GM23248 (cell line): ENCODE measurements at regions not wholly inside any gene's neighbourhood (a gene's known extent, or its start where the extent isn't known, plus 50 kb on each side); places are given as distances from the start of the nearest gene placed in this dataset.
"Not testable (repeated sequence)": the region's sequence is repeated elsewhere in the genome, so short reads cannot be mapped to it uniquely, and the experiment has no call there.

ENCODE experiments used
- EZH2 ChIP-seq: fragments of 200-600 bp; sonication (generic); IDR thresholded peaks from 2 replicates; pipeline ENCODE4 v1.6.1; 2018; ENCODE audit warnings: antibody characterized with exemption, mild to moderate bottlenecking; ENCODE audit not compliant: insufficient read depth, poor library complexity, severe bottlenecking
- EZH2phosphoT487 ChIP-seq: fragments of 200-600 bp; sonication (generic); IDR thresholded peaks from 2 replicates; pipeline ENCODE4 v1.6.1; 2018; ENCODE audit warnings: antibody characterized with exemption, moderate library complexity, mild to moderate bottlenecking, low read depth; ENCODE audit not compliant: insufficient read depth

DNA sequence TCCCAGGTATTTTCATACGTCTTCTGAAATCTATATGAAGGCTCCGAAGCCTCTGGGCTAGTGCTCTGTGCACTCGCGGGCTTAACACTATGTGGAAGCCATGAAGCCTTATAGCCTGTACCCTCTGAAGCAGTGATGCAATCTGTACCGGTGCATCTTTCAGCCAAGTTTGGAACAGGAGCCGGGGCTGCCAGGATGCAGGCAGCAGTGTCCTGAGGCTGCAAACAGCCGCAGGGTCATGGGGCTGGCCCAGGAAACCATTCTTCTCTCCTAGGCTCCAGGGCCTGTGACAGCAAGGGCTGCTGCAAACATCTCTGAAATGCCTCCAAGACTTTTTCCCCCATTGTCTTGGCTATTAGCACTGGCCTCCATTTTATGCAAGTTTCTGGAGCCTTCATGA lies 279.6 kb downstream of the POTED start:
- TF ChIP-seq EZH2, EZH2phosphoT487: not testable (repeated sequence)
